ENCODE measurements at regions not wholly inside any gene's neighbourhood (a gene's known extent, or its start where the extent isn't known, plus 50 kb on each side); places are given as distances from the start of the nearest gene placed in this dataset.

- no peak for DNase-seq
Measured at GRCh38 chr2:119104414-119104813, 54.1 kb downstream of the C1QL2 start.

- DNase-seq: no peak
Measured at GRCh38 chr2:119102964-119103363, 55.6 kb downstream of the C1QL2 start.

- no peak for DNase-seq
Measured at GRCh38 chr2:119088416-119088815, 70.1 kb downstream of the C1QL2 start.

GRCh38 chr2:119086327-119086726 lies 72.2 kb downstream of the C1QL2 start:
- no peak for DNase-seq

- no peak for DNase-seq
Measured at GRCh38 chr2:119085613-119086012, 72.9 kb downstream of the C1QL2 start.

GRCh38 chr2:119083416-119083815 lies 75.1 kb downstream of the C1QL2 start:
- DNase-seq: no peak

- no peak for DNase-seq
Measured at GRCh38 chr2:119082821-119083400, 75.6 kb downstream of the C1QL2 start.

GRCh38 chr2:119078796-119079195 lies 79.8 kb downstream of the C1QL2 start:
- DNase-seq: no peak

- DNase-seq: no peak
Measured at GRCh38 chr2:119076713-119077112, 81.8 kb downstream of the C1QL2 start.

GRCh38 chr2:119073213-119073612 lies 85.3 kb downstream of the C1QL2 start:
- no peak for DNase-seq

GRCh38 chr2:119071476-119071875 lies 87.1 kb downstream of the C1QL2 start:
- DNase-seq: no peak

GRCh38 chr2:119069781-119070180 lies 88.8 kb downstream of the C1QL2 start:
- no peak for DNase-seq

GRCh38 chr2:119068154-119068725 lies 90.3 kb downstream of the C1QL2 start:
- DNase-seq: no peak

- no peak for DNase-seq
Measured at GRCh38 chr2:119066272-119066804, 92.2 kb downstream of the C1QL2 start.

GRCh38 chr2:119065146-119065545 lies 93.4 kb downstream of the C1QL2 start:
- no peak for DNase-seq

GRCh38 chr2:119064567-119064966 lies 94.0 kb downstream of the C1QL2 start:
- DNase-seq: no peak

GRCh38 chr2:119063177-119063576 lies 95.4 kb downstream of the C1QL2 start:
- peak; percentile 8 to 9 for DNase-seq

GRCh38 chr2:119062652-119063051 lies 95.9 kb downstream of the C1QL2 start:
- DNase-seq: peak; percentile 37 to 41

- DNase-seq: no peak
Measured at GRCh38 chr2:119062179-119062578, 96.4 kb downstream of the C1QL2 start.

GRCh38 chr2:119059940-119060339 lies 98.6 kb downstream of the C1QL2 start:
- no peak for DNase-seq

- DNase-seq: no peak
Measured at GRCh38 chr2:119059287-119059686, 99.3 kb downstream of the C1QL2 start.

GRCh38 chr2:119053700-119054436 lies 104.7 kb downstream of the C1QL2 start:
- no peak for DNase-seq

- no peak for DNase-seq
Measured at GRCh38 chr2:119051263-119051662, 107.3 kb downstream of the C1QL2 start.
